ENCODE measurements at regions not wholly inside any gene's neighbourhood (a gene's known extent, or its start where the extent isn't known, plus 50 kb on each side); places are given as distances from the start of the nearest gene placed in this dataset.

- no peaks in the 10 kb centered on the region for H3K36me3 Mint-ChIP-seq (ENCODE audit: insufficient read depth, unreplicated experiment)
- BruUV-seq (replicated peaks), result no TSS peak
- ChIA-PET POLR2A (no interaction called here), CTCF (no interaction called here)
- peaks cover 69% of the 10 kb centered on the region for H3K27me3 Mint-ChIP-seq (ENCODE audit: insufficient read depth, unreplicated experiment)
- no peak for DNase-seq (ENCODE audit: unreplicated experiment)
- intact Hi-C loops (cut with micrococcal nuclease), result no loop called here
- H3K9me3 Mint-ChIP-seq (ENCODE audit: unreplicated experiment), result no peaks in the 10 kb centered on the region
- H3K4me3 Mint-ChIP-seq (ENCODE audit: unreplicated experiment), result no peak overlapping the region
- no peak for TF ChIP-seq CTCF (IDR thresholded peaks at IDR 0.05; ENCODE audit: unreplicated experiment)
- no peak overlapping the region for H3K27ac Mint-ChIP-seq (ENCODE audit: low read depth, unreplicated experiment)
- no peaks in the 10 kb centered on the region for H3K4me1 Mint-ChIP-seq (ENCODE audit: insufficient read depth, unreplicated experiment)
Measured at GRCh38 chr11:123378096-123378495, 52.0 kb upstream of the GRAMD1B start.

- Mint-ChIP-seq H3K4me1 (ENCODE audit: insufficient read depth, unreplicated experiment) (no peaks in the 10 kb centered on the region), H3K27ac (ENCODE audit: low read depth, unreplicated experiment) (no peak overlapping the region), H3K4me3 (ENCODE audit: unreplicated experiment) (no peak overlapping the region), H3K9me3 (ENCODE audit: unreplicated experiment) (no peaks in the 10 kb centered on the region), H3K36me3 (ENCODE audit: insufficient read depth, unreplicated experiment) (no peaks in the 10 kb centered on the region), H3K27me3 (ENCODE audit: insufficient read depth, unreplicated experiment) (peaks cover 69% of the 10 kb centered on the region)
- DNase-seq (ENCODE audit: unreplicated experiment), result no peak
- CTCF ChIA-PET, result no interaction called here
- BruUV-seq (replicated peaks), result no TSS peak
- no peak for TF ChIP-seq CTCF (IDR thresholded peaks at IDR 0.05; ENCODE audit: unreplicated experiment)
- intact Hi-C loops (cut with micrococcal nuclease), result no loop called here
- POLR2A ChIA-PET, result no interaction called here
Measured at GRCh38 chr11:123377355-123377754, 52.7 kb upstream of the GRAMD1B start.

GRCh38 chr11:123375832-123376231, 54.2 kb upstream of the GRAMD1B start:
- no peak overlapping the region for H3K27ac Mint-ChIP-seq (ENCODE audit: low read depth, unreplicated experiment)
- DNase-seq (ENCODE audit: unreplicated experiment), result no peak
- H3K27me3 Mint-ChIP-seq (ENCODE audit: insufficient read depth, unreplicated experiment), result peaks cover 64% of the 10 kb centered on the region
- ChIA-PET POLR2A (no interaction called here), CTCF (interaction anchor here (0.7 to 0.8 kb wide), 2 partner anchors 31 to 131 kb away, joined by 3 read pairs; no protein-coding TSS in a partner anchor)
- H3K9me3 Mint-ChIP-seq (ENCODE audit: unreplicated experiment), result no peaks in the 10 kb centered on the region
- intact Hi-C loops (cut with micrococcal nuclease), result no loop called here
- H3K36me3 Mint-ChIP-seq (ENCODE audit: insufficient read depth, unreplicated experiment), result no peaks in the 10 kb centered on the region
- no TSS peak for BruUV-seq (replicated peaks)
- no peaks in the 10 kb centered on the region for H3K4me1 Mint-ChIP-seq (ENCODE audit: insufficient read depth, unreplicated experiment)
- TF ChIP-seq CTCF (IDR thresholded peaks at IDR 0.05; ENCODE audit: unreplicated experiment), result no peak
- no peak overlapping the region for H3K4me3 Mint-ChIP-seq (ENCODE audit: unreplicated experiment)

DNA sequence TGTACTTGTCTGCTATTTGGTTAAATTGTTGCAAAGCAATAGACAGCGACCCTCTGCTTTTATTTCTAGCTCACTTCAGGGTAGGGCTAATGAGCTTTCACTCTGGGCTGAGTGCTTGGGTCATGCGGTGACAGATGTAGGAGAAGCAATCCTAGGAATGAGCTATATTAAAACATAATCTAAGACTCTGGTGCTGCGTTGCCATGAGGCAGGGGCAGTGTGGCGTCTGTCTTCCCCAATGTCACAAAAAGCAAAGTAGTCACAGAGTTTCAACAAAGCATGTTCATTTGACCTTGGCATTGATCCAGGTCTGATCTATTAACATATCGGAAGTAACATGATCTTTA, 55.5 kb upstream of the GRAMD1B start:
- Mint-ChIP-seq H3K27ac (ENCODE audit: low read depth, unreplicated experiment) (no peak overlapping the region), H3K4me3 (ENCODE audit: unreplicated experiment) (no peak overlapping the region), H3K9me3 (ENCODE audit: unreplicated experiment) (no peaks in the 10 kb centered on the region), H3K36me3 (ENCODE audit: insufficient read depth, unreplicated experiment) (no peaks in the 10 kb centered on the region), H3K27me3 (ENCODE audit: insufficient read depth, unreplicated experiment) (peaks cover 54% of the 10 kb centered on the region), H3K4me1 (ENCODE audit: insufficient read depth, unreplicated experiment) (no peaks in the 10 kb centered on the region)
- TF ChIP-seq CTCF (IDR thresholded peaks at IDR 0.05; ENCODE audit: unreplicated experiment), result no peak
- ChIA-PET CTCF (no interaction called here), POLR2A (no interaction called here)
- no peak for DNase-seq (ENCODE audit: unreplicated experiment)
- BruUV-seq (replicated peaks), result no TSS peak
- intact Hi-C loops (cut with micrococcal nuclease), result no loop called here

Measured in MCF 10A (cell line).